Stimulated activated CD8-positive, alpha-beta memory T cell treated with anti-CD3 and anti-CD28 coated beads, Interleukin-12 subunit alpha, Interleukin-12 subunit beta, amount 100 ng/mL, for 24 hours (primary cell): ENCODE measurements at regions not wholly inside any gene's neighbourhood (a gene's known extent, or its start where the extent isn't known, plus 50 kb on each side); places are given as distances from the start of the nearest gene placed in this dataset.

Experiments
- DNase-seq: peaks from one replicate; pipeline ENCODE4 v3.0.0-alpha.2; 2020; ENCODE audit errors: extremely low read depth

- DNase-seq = no peak
These were observed 130.3 kb upstream of the FUT8 start for GRCh38 chr14:65281991-65282895.

GRCh38 chr14:65282896-65283253 is 129.7 kb upstream of the FUT8 start:
- DNase-seq = no peak

GRCh38 chr14:65286443-65286842 is 126.1 kb upstream of the FUT8 start:
- DNase-seq = no peak

- DNase-seq = no peak
These were observed 125.0 kb upstream of the FUT8 start for GRCh38 chr14:65287264-65288131.

GRCh38 chr14:65290830-65291229 is 121.7 kb upstream of the FUT8 start:
- no peak for DNase-seq

GRCh38 chr14:65291531-65291930 is 121.0 kb upstream of the FUT8 start:
- no peak for DNase-seq

GRCh38 chr14:65294816-65295215 is 117.7 kb upstream of the FUT8 start:
- DNase-seq = no peak

- no peak for DNase-seq
These were observed 116.1 kb upstream of the FUT8 start for GRCh38 chr14:65296402-65296801.

GRCh38 chr14:65296876-65297275 is 115.7 kb upstream of the FUT8 start:
- DNase-seq = no peak

GRCh38 chr14:65297744-65298143 is 114.8 kb upstream of the FUT8 start:
- no peak for DNase-seq

- DNase-seq = no peak
These were observed 112.7 kb upstream of the FUT8 start for GRCh38 chr14:65299826-65300225.

GRCh38 chr14:65301862-65302539 is 110.5 kb upstream of the FUT8 start:
- DNase-seq = no peak

- no peak for DNase-seq
These were observed 109.8 kb upstream of the FUT8 start for GRCh38 chr14:65302571-65303189.

GRCh38 chr14:65303190-65303898 is 109.2 kb upstream of the FUT8 start:
- DNase-seq = no peak

GRCh38 chr14:65303899-65304222 is 108.7 kb upstream of the FUT8 start:
- DNase-seq = no peak

GRCh38 chr14:65304239-65304638 is 108.3 kb upstream of the FUT8 start:
- no peak for DNase-seq

GRCh38 chr14:65304963-65305362 is 107.6 kb upstream of the FUT8 start:
- DNase-seq = no peak

- no peak for DNase-seq
These were observed 104.0 kb upstream of the FUT8 start for GRCh38 chr14:65308536-65308935.

- DNase-seq = no peak
These were observed 102.0 kb upstream of the FUT8 start for GRCh38 chr14:65310568-65310967.

GRCh38 chr14:65312859-65313258 is 99.7 kb upstream of the FUT8 start:
- DNase-seq = no peak
